Neural progenitor cell (in vitro differentiated cells): ENCODE measurements at regions not wholly inside any gene's neighbourhood (a gene's known extent, or its start where the extent isn't known, plus 50 kb on each side); places are given as distances from the start of the nearest gene placed in this dataset.

Source experiments
- DNase-seq: peaks from one replicate; pipeline ENCODE4 v3.0.0-alpha.2; 2016; ENCODE audit warnings: low spot score
- H2AFZ ChIP-seq: fragments of 200-600 bp; sonication (generic); replicated peaks from 2 replicates; pipeline ENCODE4 v1.6.1; 2016; ENCODE audit warnings: antibody characterized with exemption
- H3F3A ChIP-seq: fragments of 200-600 bp; sonication (generic); 2 replicates; pipeline ENCODE4 v1.6.1; 2016; ENCODE audit warnings: antibody characterized with exemption, low read depth
- H3K27ac ChIP-seq: fragments of 200-600 bp; sonication (generic); 2 replicates; pipeline ENCODE4 v1.5.1; 2016; ENCODE audit warnings: mild to moderate bottlenecking
- H3K27me3 ChIP-seq: fragments of 200-600 bp; sonication (generic); 2 replicates; pipeline ENCODE4 v1.6.1; 2016; ENCODE audit warnings: mild to moderate bottlenecking, moderate library complexity
- H3K36me3 ChIP-seq: fragments of 200-600 bp; sonication (generic); 2 replicates; pipeline ENCODE4 v1.5.1; 2016
- H3K4me1 ChIP-seq: fragments of 200-600 bp; sonication (generic); 2 replicates; pipeline ENCODE4 v1.6.1; 2016; ENCODE audit warnings: mixed run types
- H3K4me2 ChIP-seq: fragments of 200-600 bp; sonication (generic); 2 replicates; pipeline ENCODE4 v1.6.1; 2016
- H3K4me3 ChIP-seq: fragments of 200-600 bp; sonication (generic); 2 replicates; pipeline ENCODE4 v1.5.1; 2016
- H3K79me2 ChIP-seq: fragments of 200-600 bp; sonication (generic); 2 replicates; pipeline ENCODE4 v1.6.1; 2016; ENCODE audit warnings: low read depth
- H3K9ac ChIP-seq: fragments of 200-600 bp; sonication (generic); 2 replicates; pipeline ENCODE4 v1.6.1; 2016
- H3K9me3 ChIP-seq: fragments of 200-600 bp; sonication (generic); 2 replicates; pipeline ENCODE4 v1.5.1; 2016; ENCODE audit warnings: low read depth
- H4K20me1 ChIP-seq: fragments of 200-600 bp; sonication (generic); 2 replicates; pipeline ENCODE4 v1.6.1; 2016; ENCODE audit warnings: low read depth
- H3K27ac Mint-ChIP-seq: 3 replicates; pipeline ENCODE4 v1.8.0; 2021; ENCODE audit warnings: mixed read lengths
- H3K27me3 Mint-ChIP-seq: 2 replicates; pipeline ENCODE4 v1.8.0; 2022; ENCODE audit warnings: low read depth, mild to moderate bottlenecking, inconsistent platforms, moderate library complexity, mixed read lengths; ENCODE audit not compliant: insufficient read depth
- H3K36me3 Mint-ChIP-seq: 3 replicates; pipeline ENCODE4 v1.8.0; 2021; ENCODE audit warnings: mixed read lengths
- H3K4me1 Mint-ChIP-seq: 3 replicates; pipeline ENCODE4 v1.8.0; 2021; ENCODE audit warnings: mixed read lengths
- H3K4me3 Mint-ChIP-seq: 3 replicates; pipeline ENCODE4 v1.8.0; 2021; ENCODE audit warnings: mild to moderate bottlenecking, moderate library complexity, mixed read lengths
- H3K9me3 Mint-ChIP-seq: 3 replicates; pipeline ENCODE4 v1.8.0; 2020; ENCODE audit warnings: mixed read lengths
- CTCF ChIP-seq: fragments of 200-600 bp; sonication (generic); IDR thresholded peaks from 2 replicates; pipeline ENCODE4 v1.5.1; 2017; ENCODE audit warnings: antibody characterized with exemption, mild to moderate bottlenecking
- EZH2 ChIP-seq: fragments of 200-600 bp; sonication (generic); IDR thresholded peaks from 2 replicates; pipeline ENCODE4 v1.6.1; 2017; ENCODE audit warnings: antibody characterized with exemption, mild to moderate bottlenecking, moderate library complexity
- EZH2phosphoT487 ChIP-seq: fragments of 200-600 bp; sonication (generic); IDR thresholded peaks from 2 replicates; pipeline ENCODE4 v1.6.1; 2017; ENCODE audit warnings: antibody characterized with exemption

- Histone ChIP-seq H3F3A (no peaks in the 10 kb centered on the region), H3K27me3 (peaks cover 60% of the 10 kb centered on the region), H3K4me3 (no peak overlapping the region), H3K36me3 (no peaks in the 10 kb centered on the region), H3K9me3 (no peaks in the 10 kb centered on the region), H3K4me2 (no peak overlapping the region), H4K20me1 (no peaks in the 10 kb centered on the region), H3K27ac (no peak overlapping the region), H3K9ac (no peak overlapping the region), H3K79me2 (no peaks in the 10 kb centered on the region), H3K4me1 (no peaks in the 10 kb centered on the region), H2AFZ (no peak overlapping the region)
- Mint-ChIP-seq H3K9me3 (no peaks in the 10 kb centered on the region), H3K4me1 (no peaks in the 10 kb centered on the region), H3K27ac (no peak overlapping the region), H3K36me3 (no peaks in the 10 kb centered on the region), H3K4me3 (no peak overlapping the region), H3K27me3 (peaks cover 14% of the 10 kb centered on the region)
- no peak for DNase-seq
- TF ChIP-seq EZH2 (no peak), EZH2phosphoT487 (no peak), CTCF (no peak)
Observed at GRCh38 chr20:22369100-22369499, 215.3 kb downstream of the FOXA2 start.

GRCh38 chr20:22368235-22368634, 216.1 kb downstream of the FOXA2 start:
- Histone ChIP-seq H3K27ac (no peak overlapping the region), H3K79me2 (no peaks in the 10 kb centered on the region), H3K36me3 (no peaks in the 10 kb centered on the region), H3K4me3 (no peak overlapping the region), H3F3A (no peaks in the 10 kb centered on the region), H3K27me3 (peaks cover 60% of the 10 kb centered on the region), H3K4me2 (no peak overlapping the region), H2AFZ (no peak overlapping the region), H3K9ac (no peak overlapping the region), H4K20me1 (no peaks in the 10 kb centered on the region), H3K9me3 (no peaks in the 10 kb centered on the region), H3K4me1 (no peaks in the 10 kb centered on the region)
- Mint-ChIP-seq H3K27ac (no peak overlapping the region), H3K9me3 (no peaks in the 10 kb centered on the region), H3K36me3 (no peaks in the 10 kb centered on the region), H3K27me3 (peaks cover 11% of the 10 kb centered on the region), H3K4me1 (no peaks in the 10 kb centered on the region), H3K4me3 (no peak overlapping the region)
- no peak for TF ChIP-seq CTCF
- TF ChIP-seq EZH2phosphoT487, result no peak
- TF ChIP-seq EZH2, result no peak
- no peak for DNase-seq

GRCh38 chr20:22366631-22367030, 217.7 kb downstream of the FOXA2 start:
- H3K9me3 Mint-ChIP-seq, result no peaks in the 10 kb centered on the region
- Histone ChIP-seq H3K4me2 (no peak overlapping the region), H3K4me3 (no peak overlapping the region), H3F3A (no peaks in the 10 kb centered on the region), H4K20me1 (no peaks in the 10 kb centered on the region), H2AFZ (no peak overlapping the region), H3K36me3 (no peaks in the 10 kb centered on the region), H3K27ac (no peak overlapping the region), H3K79me2 (no peaks in the 10 kb centered on the region), H3K27me3 (peaks cover 59% of the 10 kb centered on the region), H3K4me1 (no peaks in the 10 kb centered on the region), H3K9me3 (no peaks in the 10 kb centered on the region), H3K9ac (no peak overlapping the region)
- no peak overlapping the region for H3K27ac Mint-ChIP-seq
- TF ChIP-seq EZH2phosphoT487 (no peak), EZH2 (no peak), CTCF (no peak)
- no peak overlapping the region for H3K4me3 Mint-ChIP-seq
- peaks cover 10% of the 10 kb centered on the region for H3K27me3 Mint-ChIP-seq
- DNase-seq, result no peak
- H3K36me3 Mint-ChIP-seq, result no peaks in the 10 kb centered on the region
- no peaks in the 10 kb centered on the region for H3K4me1 Mint-ChIP-seq
